ENCODE measurements at regions not wholly inside any gene's neighbourhood (a gene's known extent, or its start where the extent isn't known, plus 50 kb on each side); places are given as distances from the start of the nearest gene placed in this dataset.

DNA sequence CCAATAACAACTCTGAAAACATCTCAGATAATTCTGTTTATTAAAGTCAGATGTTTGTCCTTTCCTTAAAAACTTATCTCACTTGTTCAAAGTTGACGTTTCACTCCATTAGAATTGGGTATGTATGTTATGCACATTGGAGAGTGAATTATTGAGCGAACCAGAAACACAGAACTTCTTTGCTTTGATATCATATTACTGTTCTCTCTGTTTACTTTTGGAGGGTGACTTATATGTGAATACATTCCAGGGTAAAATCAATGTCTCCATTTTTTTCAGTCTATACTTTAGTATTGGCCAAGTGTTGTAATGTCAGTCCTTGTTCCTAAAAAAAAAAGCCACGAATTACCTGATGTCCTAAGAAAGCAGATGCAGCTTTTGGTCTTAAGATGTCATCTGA, 307.4 kb downstream of the CSNK1G3 start:
- H3K27ac ChIP-seq (ENCODE audit: insufficient read length, low read depth, low read length): no peak overlapping the region
- H2AK5ac ChIP-seq (ENCODE audit: insufficient read length, low read length): no peak overlapping the region
- H2BK120ac ChIP-seq (ENCODE audit: low read depth, low read length, poor library complexity, severe bottlenecking): no peak overlapping the region
- no peak overlapping the region for H4K8ac ChIP-seq (replicated peaks; ENCODE audit: insufficient read length, low read depth, low read length)
- Mint-ChIP-seq H3K4me3 (no peak overlapping the region), H3K4me1 (peaks cover 19 to 22% of the 10 kb centered on the region in 2 experiments), H3K9me3 (no peaks in the 10 kb centered on the region), H3K27ac (no peak overlapping the region), H3K27me3 (ENCODE audit: low read depth) (no peaks in the 10 kb centered on the region), H3K36me3 (ENCODE audit: insufficient read depth in 1 of 3, low read depth in 3 of 3) (no peaks in the 10 kb centered on the region)
- no peaks in the 10 kb centered on the region for H3K23me2 ChIP-seq (ENCODE audit: insufficient read length, low read depth, low read length, poor library complexity, severe bottlenecking)
- no peak overlapping the region for H3K4me2 ChIP-seq (ENCODE audit: insufficient read depth, insufficient read length, low read length)
- peaks cover 5% of the 10 kb centered on the region; the same call in 1 of the 2 replicates for H3K4me1 ChIP-seq (ENCODE audit: insufficient read depth, low read length)
- H3K79me1 ChIP-seq (ENCODE audit: insufficient read depth, low read depth, low read length, poor library complexity, severe bottlenecking): no peaks in the 10 kb centered on the region
- no peak overlapping the region for H2BK12ac ChIP-seq (ENCODE audit: insufficient read length, low read depth, low read length)
- H3K9me3 ChIP-seq (ENCODE audit: control insufficient read depth, low read depth, low read length): no peaks in the 10 kb centered on the region
- H3K14ac ChIP-seq (ENCODE audit: insufficient read depth, low read length): no peak overlapping the region
- WGBS (ENCODE audit: extremely low coverage, insufficient read length, low lambda C conversion rate): no CpG with 5 or more reads among the region's 3 CpGs
- H3K9ac ChIP-seq (ENCODE audit: extremely low read depth, insufficient read length, low read length): no peak overlapping the region
- H3K4ac ChIP-seq (ENCODE audit: low read depth, low read length): no peak overlapping the region
- H3K23ac ChIP-seq (ENCODE audit: insufficient read length, low read depth, low read length): no peak overlapping the region
- H2AFZ ChIP-seq (ENCODE audit: low read length): no peak overlapping the region
- no peak overlapping the region for H2BK5ac ChIP-seq (ENCODE audit: insufficient read length, low read length)
- H3K18ac ChIP-seq (ENCODE audit: insufficient read length, low read depth, low read length): no peak overlapping the region
- H2BK20ac ChIP-seq (ENCODE audit: low read depth, low read length, poor library complexity, severe bottlenecking): no peak overlapping the region
- H3T11ph ChIP-seq (ENCODE audit: low read length): no peak overlapping the region
- DNase-seq: no peak
- no peak for TF ChIP-seq CTCF (conservative IDR thresholded peaks at IDR 0.05)
- no peak overlapping the region for H2BK15ac ChIP-seq (ENCODE audit: low read depth, low read length)
- no peaks in the 10 kb centered on the region for H4K20me1 ChIP-seq (ENCODE audit: control insufficient read depth, insufficient read depth, insufficient read length)
- no peak overlapping the region for H4K91ac ChIP-seq (ENCODE audit: insufficient read length, low read depth, low read length)
- no peak overlapping the region for H4K5ac ChIP-seq (ENCODE audit: insufficient read length, low read depth, low read length)
- H3K79me2 ChIP-seq (ENCODE audit: insufficient read depth, low read length): no peaks in the 10 kb centered on the region
- H3K27me3 ChIP-seq (ENCODE audit: insufficient read depth, low read length): no peaks in the 10 kb centered on the region
- no peak overlapping the region for H3K56ac ChIP-seq (ENCODE audit: insufficient read length, low read depth, low read length)
